ENCODE measurements at regions not wholly inside any gene's neighbourhood (a gene's known extent, or its start where the extent isn't known, plus 50 kb on each side); places are given as distances from the start of the nearest gene placed in this dataset.

- DNase-seq (ENCODE audit: low spot score) = no peak
These were observed 156.1 kb upstream of the NECTIN1 start for GRCh38 chr11:119885067-119885466.

GRCh38 chr11:119882316-119882715 is 153.3 kb upstream of the NECTIN1 start:
- no peak for DNase-seq (ENCODE audit: low spot score)

- DNase-seq (ENCODE audit: low spot score) = no peak
These were observed 151.9 kb upstream of the NECTIN1 start for GRCh38 chr11:119880873-119881272.

GRCh38 chr11:119880143-119880542 is 151.1 kb upstream of the NECTIN1 start:
- no peak for DNase-seq (ENCODE audit: low spot score)

- DNase-seq (ENCODE audit: low spot score) = no peak
These were observed 150.0 kb upstream of the NECTIN1 start for GRCh38 chr11:119878990-119879389.

GRCh38 chr11:119876841-119877240 is 147.8 kb upstream of the NECTIN1 start:
- no peak for DNase-seq (ENCODE audit: low spot score)

GRCh38 chr11:119875841-119876600 is 147.0 kb upstream of the NECTIN1 start:
- no peak for DNase-seq (ENCODE audit: low spot score)

- DNase-seq (ENCODE audit: low spot score) = no peak
These were observed 145.7 kb upstream of the NECTIN1 start for GRCh38 chr11:119874660-119875238.

- no peak for DNase-seq (ENCODE audit: low spot score)
These were observed 144.9 kb upstream of the NECTIN1 start for GRCh38 chr11:119873761-119874421.

- DNase-seq (ENCODE audit: low spot score) = no peak
These were observed 143.8 kb upstream of the NECTIN1 start for GRCh38 chr11:119872611-119873310.

- no peak for DNase-seq (ENCODE audit: low spot score)
These were observed 136.7 kb upstream of the NECTIN1 start for GRCh38 chr11:119865661-119866156.

GRCh38 chr11:119864836-119865235 is 135.8 kb upstream of the NECTIN1 start:
- DNase-seq (ENCODE audit: low spot score) = no peak

- DNase-seq (ENCODE audit: low spot score) = no peak
These were observed 135.0 kb upstream of the NECTIN1 start for GRCh38 chr11:119863851-119864601.

- no peak for DNase-seq (ENCODE audit: low spot score)
These were observed 134.2 kb upstream of the NECTIN1 start for GRCh38 chr11:119863236-119863635.

GRCh38 chr11:119861160-119861559 is 132.2 kb upstream of the NECTIN1 start:
- no peak for DNase-seq (ENCODE audit: low spot score)

- DNase-seq (ENCODE audit: low spot score) = no peak
These were observed 131.6 kb upstream of the NECTIN1 start for GRCh38 chr11:119860561-119861094.

- DNase-seq (ENCODE audit: low spot score) = no peak
These were observed 130.7 kb upstream of the NECTIN1 start for GRCh38 chr11:119859684-119860083.

GRCh38 chr11:119858288-119858687 is 129.3 kb upstream of the NECTIN1 start:
- no peak for DNase-seq (ENCODE audit: low spot score)

GRCh38 chr11:119856681-119857485 is 127.9 kb upstream of the NECTIN1 start:
- no peak for DNase-seq (ENCODE audit: low spot score)

GRCh38 chr11:119855066-119855465 is 126.1 kb upstream of the NECTIN1 start:
- DNase-seq (ENCODE audit: low spot score) = no peak

- DNase-seq (ENCODE audit: low spot score) = no peak
These were observed 125.5 kb upstream of the NECTIN1 start for GRCh38 chr11:119854521-119854920.
